ENCODE measurements at regions not wholly inside any gene's neighbourhood (a gene's known extent, or its start where the extent isn't known, plus 50 kb on each side); places are given as distances from the start of the nearest gene placed in this dataset.

- no peak for TF ChIP-seq POLR2A (IDR thresholded peaks at IDR 0.05)
- no peak for TF ChIP-seq CTCF (IDR thresholded peaks at IDR 0.05)
- no peak for TF ChIP-seq POLR2AphosphoS5 (IDR thresholded peaks at IDR 0.05)
Measured at GRCh38 chr13:40470660-40471059, 195.8 kb downstream of the FOXO1 start.

Data from breast epithelium (tissue), 3 donors.